GM19238 (cell line): ENCODE measurements at regions not wholly inside any gene's neighbourhood (a gene's known extent, or its start where the extent isn't known, plus 50 kb on each side); places are given as distances from the start of the nearest gene placed in this dataset.
"Not testable (repeated sequence)": the region's sequence is repeated elsewhere in the genome, so short reads cannot be mapped to it uniquely, and the experiment has no call there.

Experiments used
- DNase-seq: peaks from one replicate; pipeline ENCODE4 v3.0.0; 2011; ENCODE audit warnings: low spot score; ENCODE audit not compliant: insufficient read length

GRCh38 chr4:134627366-134627765 lies 425.8 kb upstream of the PABPC4L start:
- DNase-seq = no peak

DNA sequence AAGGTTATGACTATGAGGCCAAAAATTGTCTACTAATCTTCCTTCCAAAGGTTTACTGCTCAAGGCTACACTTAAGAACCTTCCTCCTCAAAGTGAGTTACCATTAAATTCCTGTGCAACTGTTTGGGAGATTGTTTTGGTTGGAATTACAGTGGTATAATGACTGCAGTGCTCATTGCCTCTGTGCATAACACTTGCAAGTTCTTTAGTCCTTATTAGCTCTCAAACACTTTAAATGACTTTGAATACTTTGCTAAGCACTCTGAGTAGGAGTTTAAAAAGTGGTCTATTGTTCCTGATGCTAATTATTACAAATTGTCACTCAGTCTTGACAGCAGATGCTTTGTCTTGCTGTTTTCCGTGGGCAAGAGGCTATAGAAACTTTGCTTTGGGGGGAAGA lies 422.8 kb upstream of the PABPC4L start:
- DNase-seq = no peak

- not testable (repeated sequence) for DNase-seq
Measured at GRCh38 chr4:134622626-134623575, 421.3 kb upstream of the PABPC4L start.

DNA sequence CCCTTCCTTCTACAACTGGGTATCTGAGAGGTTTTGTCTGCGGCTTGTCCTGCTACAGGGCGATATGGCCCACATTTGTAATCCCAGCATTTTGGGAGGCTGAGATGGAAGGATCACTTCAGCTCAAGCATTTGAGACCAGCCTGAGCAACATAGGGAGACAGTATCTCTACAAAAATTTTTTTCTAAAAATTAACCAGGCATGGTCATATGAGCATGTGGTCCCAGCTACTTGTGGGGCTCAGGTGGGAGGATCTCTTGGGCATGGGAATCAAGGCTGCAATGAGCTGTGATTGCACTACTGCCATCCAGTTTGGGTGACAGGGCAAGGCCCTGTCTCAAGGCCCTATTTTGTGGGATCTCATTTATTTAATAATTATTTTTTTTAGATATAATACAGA lies 420.6 kb upstream of the PABPC4L start:
- no peak for DNase-seq

DNA sequence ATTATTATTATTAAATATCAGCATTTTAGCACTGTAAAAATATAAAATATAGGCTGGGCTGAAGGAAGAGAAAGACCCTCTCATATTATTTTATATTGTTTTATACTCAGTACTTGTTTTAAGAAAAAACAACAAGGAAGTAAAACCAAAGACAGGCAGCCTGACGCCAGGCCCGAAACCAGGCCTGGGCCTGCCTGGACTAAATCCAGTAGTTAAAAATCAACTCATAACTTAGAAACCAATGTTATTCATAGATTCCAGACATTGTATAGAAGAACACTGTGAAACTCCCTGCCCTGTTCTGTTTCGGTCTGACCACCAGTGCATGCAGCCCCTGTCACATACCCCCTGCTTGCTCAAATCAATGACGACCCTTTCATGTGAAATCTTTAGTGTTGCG lies 420.1 kb upstream of the PABPC4L start:
- DNase-seq = not testable (repeated sequence)

DNA sequence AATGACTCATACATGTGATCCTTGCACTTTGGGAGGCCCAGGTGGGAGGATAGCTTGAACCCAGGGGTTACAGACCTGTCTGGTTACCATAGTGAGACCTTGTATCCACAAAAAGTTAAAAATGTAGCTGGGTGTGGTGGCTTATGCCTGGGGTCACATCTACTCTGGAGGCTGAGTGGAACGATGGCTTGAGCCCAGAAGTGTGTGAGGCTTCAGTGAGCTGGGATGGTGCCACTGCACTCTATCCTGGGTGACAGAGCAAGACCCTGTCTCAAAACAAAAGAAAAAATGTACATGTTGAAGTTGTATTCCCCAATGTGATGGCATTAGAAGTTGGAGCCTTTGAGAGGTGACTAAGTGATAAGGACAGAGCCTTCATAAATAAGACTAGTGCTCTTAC lies 409.4 kb upstream of the PABPC4L start:
- no peak for DNase-seq

DNA sequence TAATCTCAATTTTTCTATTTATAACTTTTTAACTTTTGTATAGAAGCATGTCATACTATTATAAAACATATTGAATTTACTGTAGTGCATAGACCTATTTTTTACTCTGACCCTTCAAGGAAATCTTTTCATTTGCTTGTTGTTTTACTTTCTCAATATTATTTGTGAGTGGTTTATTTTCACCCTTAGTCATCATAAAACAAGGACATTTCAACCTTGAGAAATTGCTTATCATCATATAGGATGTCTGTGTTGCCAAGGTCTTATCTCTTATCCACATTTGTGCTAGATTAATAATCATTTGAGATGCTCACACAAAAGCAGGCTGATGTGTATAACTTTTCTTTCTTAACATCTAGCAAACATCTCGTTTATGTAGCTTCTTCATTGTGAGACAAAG lies 408.6 kb upstream of the PABPC4L start:
- DNase-seq = no peak

- no peak for DNase-seq
Measured at GRCh38 chr4:134601706-134602105, 400.1 kb upstream of the PABPC4L start.

GRCh38 chr4:134591326-134591725 lies 389.7 kb upstream of the PABPC4L start:
- DNase-seq = no peak

- DNase-seq = no peak
Measured at GRCh38 chr4:134585972-134586371, 384.4 kb upstream of the PABPC4L start.

- no peak for DNase-seq
Measured at GRCh38 chr4:134567461-134567860, 365.9 kb upstream of the PABPC4L start.

- DNase-seq = no peak
Measured at GRCh38 chr4:134560728-134561127, 359.1 kb upstream of the PABPC4L start.

DNA sequence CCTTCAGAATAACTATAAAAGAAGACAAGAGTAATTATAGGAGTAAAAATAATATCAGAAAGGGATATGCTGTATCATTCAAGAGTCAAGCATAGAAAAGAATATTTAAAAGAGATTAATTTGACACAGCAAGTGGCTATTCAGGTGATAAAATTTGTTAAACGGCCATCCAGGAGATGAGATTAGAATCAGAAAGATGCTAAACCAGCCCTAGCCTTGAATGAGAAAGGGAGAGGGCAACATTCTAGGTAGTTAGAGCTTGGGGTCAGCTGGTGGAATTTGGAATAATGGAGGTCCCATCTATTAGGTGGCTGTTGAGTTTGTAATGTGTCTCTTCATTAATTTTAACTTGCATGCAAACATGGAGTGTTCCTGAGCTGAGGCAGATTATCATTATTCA lies 350.5 kb upstream of the PABPC4L start:
- no peak for DNase-seq

- no peak for DNase-seq
Measured at GRCh38 chr4:134551348-134551747, 349.8 kb upstream of the PABPC4L start.

- no peak for DNase-seq
Measured at GRCh38 chr4:134548052-134548628, 346.6 kb upstream of the PABPC4L start.

DNA sequence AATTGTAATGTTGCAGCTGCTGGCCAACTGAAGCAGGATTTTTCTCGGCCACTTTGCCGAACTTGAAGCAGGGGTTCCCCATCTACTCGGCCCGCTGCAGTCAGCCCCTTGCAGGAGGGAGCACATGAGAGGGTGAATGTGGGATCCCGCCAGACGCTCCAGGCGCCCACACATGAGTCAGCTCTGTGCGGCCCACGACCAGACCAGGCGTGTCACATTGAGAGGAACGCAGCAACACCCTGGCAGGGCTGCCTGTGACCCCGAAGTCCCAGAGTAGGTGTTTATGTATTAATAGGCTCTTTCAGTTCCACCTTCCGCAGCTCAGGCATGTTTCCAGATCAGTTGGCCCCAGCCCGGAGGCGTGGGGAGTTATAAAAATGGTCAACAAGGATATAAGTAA lies 344.7 kb upstream of the PABPC4L start:
- no peak for DNase-seq

DNA sequence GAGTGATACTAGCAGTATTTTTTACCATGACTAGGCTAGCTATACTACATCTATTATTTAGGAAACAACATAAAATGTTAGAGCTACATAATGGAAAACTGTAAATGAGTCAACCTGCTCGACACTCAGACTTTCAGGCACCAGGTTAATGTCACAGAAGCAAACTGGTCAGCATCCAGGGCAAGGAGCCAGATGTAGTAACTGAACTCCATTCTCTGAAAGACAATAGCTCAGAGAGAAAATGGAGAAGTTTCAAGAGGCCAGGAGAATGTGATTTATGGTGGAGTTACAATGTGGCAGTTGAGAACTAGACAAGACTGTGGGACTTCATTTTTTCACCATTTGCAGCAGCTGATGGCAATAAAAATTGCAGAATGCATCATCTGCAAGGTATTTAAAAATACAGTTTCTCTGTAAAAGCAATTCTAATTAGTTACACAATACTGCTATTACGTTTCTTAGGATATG lies 342.7 kb upstream of the PABPC4L start:
- no peak for DNase-seq

GRCh38 chr4:134540588-134540987 lies 339.0 kb upstream of the PABPC4L start:
- DNase-seq = no peak

- no peak for DNase-seq
Measured at GRCh38 chr4:134539729-134540231, 338.2 kb upstream of the PABPC4L start.

GRCh38 chr4:134537701-134538100 lies 336.1 kb upstream of the PABPC4L start:
- no peak for DNase-seq

DNA sequence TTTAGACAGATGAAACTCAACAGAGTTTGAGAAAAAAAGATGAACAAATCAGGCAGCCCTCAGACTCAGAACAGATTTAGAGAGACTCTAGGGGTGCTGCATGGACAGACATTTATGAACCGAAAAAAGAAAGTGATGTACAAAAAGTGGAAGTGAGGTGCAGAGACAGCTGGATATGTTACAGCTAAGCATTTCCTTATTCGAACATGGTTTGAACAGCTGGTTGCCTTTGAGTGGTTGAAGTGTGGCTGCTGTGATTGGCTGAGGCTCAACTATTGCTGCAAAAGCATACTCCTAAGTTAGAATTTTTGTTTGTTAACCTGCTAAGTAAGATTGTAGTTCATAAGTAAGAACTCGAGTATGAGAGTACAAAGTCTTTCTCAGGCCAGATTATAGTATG lies 331.5 kb upstream of the PABPC4L start:
- no peak for DNase-seq

DNA sequence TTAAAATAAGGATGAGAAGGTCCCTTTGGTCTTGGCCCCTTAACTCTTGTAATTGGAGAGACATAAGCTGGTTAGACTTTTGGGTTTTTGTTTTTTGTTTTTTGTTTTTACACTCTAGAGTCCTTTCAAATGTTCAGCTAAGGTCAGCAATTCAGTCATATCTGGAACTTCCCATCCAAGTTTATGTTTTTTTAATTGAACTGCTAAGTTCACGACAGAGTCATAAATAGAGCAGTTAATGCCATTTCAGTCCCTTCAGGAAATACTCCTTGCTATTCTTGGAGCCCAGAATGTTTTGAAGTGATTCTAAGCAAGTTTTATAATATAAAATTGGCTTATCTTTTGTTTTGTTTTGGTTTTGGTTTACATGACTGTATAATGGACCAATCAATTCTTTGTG lies 329.4 kb upstream of the PABPC4L start:
- no peak for DNase-seq

DNA sequence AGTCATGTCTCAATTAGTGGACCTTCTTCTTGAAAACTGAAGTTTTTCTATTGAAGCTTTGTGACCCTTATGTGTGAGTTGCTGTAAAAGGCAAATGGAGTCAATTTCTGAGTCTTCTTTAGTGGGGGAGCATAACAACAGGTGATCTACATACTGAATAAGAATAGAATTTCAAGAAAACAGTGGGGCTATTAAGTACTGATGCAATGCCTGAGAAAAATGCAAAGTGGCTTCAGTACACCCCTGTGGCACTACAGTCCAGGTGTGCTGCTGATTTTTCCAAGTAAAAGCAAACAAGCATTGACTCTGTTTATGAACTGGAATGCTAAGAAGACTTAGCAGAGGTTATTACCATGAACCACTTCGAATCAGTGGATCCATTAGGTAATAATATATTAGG lies 328.0 kb upstream of the PABPC4L start:
- DNase-seq = no peak
